ENCODE measurements at regions not wholly inside any gene's neighbourhood (a gene's known extent, or its start where the extent isn't known, plus 50 kb on each side); places are given as distances from the start of the nearest gene placed in this dataset.

GRCh38 chr7:19206721-19207120 is 61.5 kb upstream of the FERD3L start:
- 92% methylated on average over 4 of the region's 4 CpGs; no CpG with 5 or more reads in 1 of the 2 experiments for WGBS, 2 experiments (ENCODE audit: extremely low coverage in 1 of 2, insufficient coverage in 1 of 2, insufficient read length in 1 of 2, insufficient replicate concordance in 2 of 2, low coverage in 1 of 2, low lambda C conversion rate in 2 of 2, missing lambda C conversion rate in 1 of 2)
- no peaks in the 10 kb centered on the region for H3K79me2 ChIP-seq (ENCODE audit: control insufficient read depth in 1 of 2, insufficient read depth in 2 of 2, low read length in 2 of 2)
- no peak overlapping the region for H3K27ac ChIP-seq (ENCODE audit: low read depth, low read length)
- DNase-seq (ENCODE audit: low read depth in 1 of 2, low spot score in 2 of 2), result no peak
- H2BK12ac ChIP-seq (ENCODE audit: low read depth, low read length), result no peak overlapping the region
- no peak overlapping the region for H4K8ac ChIP-seq (ENCODE audit: extremely low read depth, insufficient read depth, low read length)
- H3K9me3 ChIP-seq (ENCODE audit: insufficient read depth in 2 of 2, low read depth in 1 of 2, low read length in 1 of 2), result no peaks in the 10 kb centered on the region
- H3K23me2 ChIP-seq (ENCODE audit: low read depth, low read length), result no peaks in the 10 kb centered on the region
- no peaks in the 10 kb centered on the region for H3K4me1 ChIP-seq (replicated peaks in 1 of 4; ENCODE audit: control insufficient read depth in 3 of 4, insufficient read depth in 4 of 4, low read length in 3 of 4)
- no peak overlapping the region for H3K23ac ChIP-seq (ENCODE audit: insufficient read length)
- no peaks in the 10 kb centered on the region for H3K27me3 ChIP-seq (replicated peaks in 1 of 4; ENCODE audit: control insufficient read depth in 3 of 4, extremely low read depth in 1 of 4, insufficient read depth in 3 of 4, low read length in 3 of 4)
- no peaks in the 10 kb centered on the region for H4K20me1 ChIP-seq (replicated peaks in 1 of 2; ENCODE audit: control insufficient read depth in 1 of 2, insufficient read depth in 2 of 2, low read length in 2 of 2)
- ChIA-PET POLR2A (ENCODE audit: partially characterized antibody) (no interaction called here), CTCF (ENCODE audit: partially characterized antibody) (no interaction called here)
- H2AK5ac ChIP-seq (ENCODE audit: low read depth, low read length), result no peak overlapping the region
- H2BK15ac ChIP-seq (ENCODE audit: low read length), result no peak overlapping the region
- H2BK20ac ChIP-seq (ENCODE audit: low read length), result no peak overlapping the region
- no peak overlapping the region for H4K91ac ChIP-seq (replicated peaks; ENCODE audit: insufficient read length, low read length)
- no peak overlapping the region for H3K56ac ChIP-seq (replicated peaks; ENCODE audit: insufficient read length, low read depth, low read length)
- H2BK5ac ChIP-seq (ENCODE audit: low read depth, low read length), result no peak overlapping the region
- no peak overlapping the region for H3K14ac ChIP-seq (ENCODE audit: insufficient read length)
- H2BK120ac ChIP-seq (replicated peaks; ENCODE audit: low read depth, low read length), result no peak overlapping the region
- no peaks in the 10 kb centered on the region for H3K79me1 ChIP-seq (ENCODE audit: low read depth, low read length)
- H3K9ac ChIP-seq (replicated peaks in 1 of 4; ENCODE audit: extremely low read depth in 1 of 4, low read depth in 3 of 4, low read length in 3 of 4), result no peak overlapping the region
- no peak overlapping the region for H2AFZ ChIP-seq (ENCODE audit: low read length)
- no peak overlapping the region for H3K18ac ChIP-seq (ENCODE audit: extremely low read depth, low read length)
- no peak overlapping the region for H3K4ac ChIP-seq (replicated peaks; ENCODE audit: insufficient read length, low read depth, low read length)
- H3K4me2 ChIP-seq (ENCODE audit: insufficient read depth in 1 of 2, low read depth in 2 of 2, low read length in 2 of 2), result no peak overlapping the region
- no peak overlapping the region for H3K4me3 ChIP-seq (ENCODE audit: extremely low read depth in 1 of 4, insufficient read depth in 2 of 4, low read depth in 3 of 4, low read length in 4 of 4)
- H3K36me3 ChIP-seq (ENCODE audit: control insufficient read depth in 2 of 4, insufficient read depth in 4 of 4, low read length in 3 of 4), result no peaks in the 10 kb centered on the region
- no peak for FAIRE-seq
- H4K5ac ChIP-seq (ENCODE audit: insufficient read length, low read depth, low read length), result no peak overlapping the region
- TF ChIP-seq CTBP2 (IDR thresholded peaks at IDR 0.05; ENCODE audit: borderline replicate concordance, insufficient read depth, insufficient read length, low read length) (no peak), CBX5 (IDR thresholded peaks at IDR 0.05; ENCODE audit: low read depth, low read length) (no peak), HDAC6 (IDR thresholded peaks at IDR 0.05; ENCODE audit: low read depth, low read length) (no peak), POU5F1 (IDR thresholded peaks at IDR 0.05; ENCODE audit: low read depth, low read length) (no peak), ASH2L (IDR thresholded peaks at IDR 0.05; ENCODE audit: low read length) (no peak), SRF (IDR thresholded peaks at IDR 0.05; ENCODE audit: low read depth, low read length) (no peak), YY1 (IDR thresholded peaks at IDR 0.05; ENCODE audit: low read depth, low read length) (no peak), FOSL1 (IDR thresholded peaks at IDR 0.05; ENCODE audit: insufficient read depth, low read depth, low read length) (no peak), EGR1 (IDR thresholded peaks at IDR 0.05; ENCODE audit: borderline replicate concordance, low read depth, low read length) (no peak), SP1 (IDR thresholded peaks at IDR 0.05; ENCODE audit: low read depth, low read length) (no peak), RNF2 (IDR thresholded peaks at IDR 0.05; ENCODE audit: borderline replicate concordance, low read depth, low read length, missing control alignments, poor library complexity, severe bottlenecking) (no peak), POLR2AphosphoS5 (IDR thresholded peaks at IDR 0.05; ENCODE audit: low read depth, low read length) (no peak), JUND (IDR thresholded peaks at IDR 0.05; ENCODE audit: low read length) (no peak), CEBPB (IDR thresholded peaks at IDR 0.05; ENCODE audit: low read depth, low read length) (no peak), TCF12 (IDR thresholded peaks at IDR 0.05; ENCODE audit: low read depth, low read length) (no peak), PHF8 (conservative IDR thresholded peaks at IDR 0.05; ENCODE audit: low read depth, low read length) (no peak), SAP30 (IDR thresholded peaks at IDR 0.05; ENCODE audit: insufficient read depth, insufficient replicate concordance, low read length) (no peak)

Data from H1 (cell line).